Vagina (tissue), 2 donors: ENCODE measurements at regions not wholly inside any gene's neighbourhood (a gene's known extent, or its start where the extent isn't known, plus 50 kb on each side); places are given as distances from the start of the nearest gene placed in this dataset.
A peak's percentile ranks its signal among the peaks of the same experiment; 100 is the strongest.

Source experiments
- DNase-seq, 2 donors: peaks; one replicate each; pipeline ENCODE4 v3.0.0-alpha.2; 2017; ENCODE audit errors: extremely low spot score in 2 of 2
- H3K27ac ChIP-seq: fragments of 200-600 bp; sonication (generic); one replicate; pipeline ENCODE4 v1.5.1; 2019
- H3K27me3 ChIP-seq: fragments of 200-600 bp; sonication (generic); one replicate; pipeline ENCODE4 v1.5.1; 2019
- H3K36me3 ChIP-seq, 2 donors: fragments of 200-600 bp; sonication (generic); one replicate each; pipeline ENCODE4 v1.5.1; 2017 to 2019
- H3K4me1 ChIP-seq: fragments of 200-600 bp; sonication (generic); one replicate; pipeline ENCODE4 v1.5.1; 2019
- H3K4me3 ChIP-seq, 2 donors: fragments of 200-600 bp; sonication (generic); 1 replicate in 1 of 2; 2 replicates in 1 of 2; pipeline ENCODE4 v1.5.1; 2016 to 2019
- H3K9me3 ChIP-seq: fragments of 200-600 bp; sonication (generic); one replicate; pipeline ENCODE4 v1.5.1; 2019
- CTCF ChIP-seq, 3 experiments: fragments of 450-650 bp in 2 of 3; fragments of 200-600 bp in 1 of 3; sonication (generic) in 1 of 3; IDR thresholded peaks; one replicate each; pipeline ENCODE4 v1.5.1; 2017 to 2019; ENCODE audit warnings: antibody characterized with exemption in 3 of 3, mild to moderate bottlenecking in 2 of 3, moderate library complexity in 2 of 3
- POLR2A ChIP-seq, 2 donors: fragments of 450-650 bp; IDR thresholded peaks; one replicate each; pipeline ENCODE4 v1.6.1; 2017; ENCODE audit warnings: antibody characterized with exemption in 2 of 2, mild to moderate bottlenecking in 2 of 2, moderate library complexity in 2 of 2
- POLR2AphosphoS5 ChIP-seq, 2 donors: sonication (generic); formaldehyde crosslinking; IDR thresholded peaks; one replicate each; pipeline ENCODE4 v1.9.0; 2017; ENCODE audit warnings: antibody characterized with exemption in 2 of 2, mild to moderate bottlenecking in 2 of 2, low read depth in 1 of 2; ENCODE audit not compliant: insufficient read depth in 1 of 2
- intact Hi-C: fragments of 100-400 bp; cut with DNase I; formaldehyde crosslinking; loops from one replicate; pipeline ENCODE4 v1.15.1; 2023

DNA sequence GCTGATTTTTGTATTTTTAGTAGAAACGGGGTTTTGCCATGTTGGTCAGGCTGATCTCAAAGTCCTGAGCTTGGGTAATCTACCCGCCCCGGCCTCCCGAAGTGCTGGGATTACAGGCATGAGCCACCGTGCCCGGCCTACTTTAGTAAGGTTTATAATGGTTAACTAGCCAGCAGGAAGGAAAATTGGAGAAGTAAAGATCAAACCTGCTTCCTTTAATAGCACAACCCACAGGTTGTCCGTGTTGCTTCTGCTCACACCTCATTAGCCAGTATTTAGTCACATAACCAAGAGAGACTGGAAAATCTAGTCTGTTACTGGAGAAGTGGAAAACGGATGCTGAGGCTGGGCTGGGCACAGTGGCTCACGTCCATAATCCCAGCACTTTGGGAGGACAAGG, 51.9 kb upstream of the TBL1XR1 start:
- no peaks in the 10 kb centered on the region for H3K9me3 ChIP-seq
- intact Hi-C loops: no loop called here
- no peaks in the 10 kb centered on the region for H3K36me3 ChIP-seq
- peak in 1 of 2 donors; percentile 11 for DNase-seq
- no peaks in the 10 kb centered on the region for H3K27me3 ChIP-seq
- no peak for TF ChIP-seq POLR2A (IDR thresholded peaks at IDR 0.05)
- no peak for TF ChIP-seq POLR2AphosphoS5 (IDR thresholded peaks at IDR 0.05; ENCODE audit: insufficient read depth in 1 of 2, low read depth in 1 of 2)
- no peak for TF ChIP-seq CTCF (IDR thresholded peaks at IDR 0.05)
- H3K27ac ChIP-seq: no peak overlapping the region
- H3K4me1 ChIP-seq: no peaks in the 10 kb centered on the region
- no peak overlapping the region for H3K4me3 ChIP-seq

- H3K4me3 ChIP-seq: no peak overlapping the region
- H3K27me3 ChIP-seq: no peaks in the 10 kb centered on the region
- TF ChIP-seq POLR2AphosphoS5 (IDR thresholded peaks at IDR 0.05; ENCODE audit: insufficient read depth in 1 of 2, low read depth in 1 of 2) (no peak), CTCF (IDR thresholded peaks at IDR 0.05) (no peak)
- no peaks in the 10 kb centered on the region for H3K4me1 ChIP-seq
- H3K9me3 ChIP-seq: no peaks in the 10 kb centered on the region
- H3K27ac ChIP-seq: no peak overlapping the region
- no peaks in the 10 kb centered on the region for H3K36me3 ChIP-seq
- intact Hi-C loops: no loop called here
- DNase-seq: no peak
Measured at GRCh38 chr3:177250151-177250550, 52.9 kb upstream of the TBL1XR1 start.

DNA sequence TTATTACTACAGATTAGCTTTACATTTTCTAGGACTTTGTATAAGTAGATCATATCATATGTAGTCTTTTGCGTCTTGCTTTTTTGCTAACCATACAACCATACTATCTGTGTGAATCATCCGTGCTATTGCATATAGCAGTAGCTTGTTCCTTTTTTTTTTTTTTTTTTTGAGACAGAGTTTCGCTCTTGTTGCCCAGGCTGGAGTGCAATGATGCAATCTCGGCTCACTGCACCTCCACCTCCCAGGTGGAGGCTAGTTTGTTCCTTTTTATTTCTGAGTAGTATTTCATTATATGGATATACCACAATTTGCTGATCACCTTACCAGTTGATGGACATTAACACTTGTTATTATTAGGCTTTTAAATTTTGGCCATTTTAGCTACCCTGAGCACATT, 54.5 kb upstream of the TBL1XR1 start:
- Histone ChIP-seq H3K36me3 (no peaks in the 10 kb centered on the region), H3K27ac (no peak overlapping the region), H3K27me3 (no peaks in the 10 kb centered on the region), H3K4me1 (no peaks in the 10 kb centered on the region), H3K9me3 (no peaks in the 10 kb centered on the region), H3K4me3 (no peak overlapping the region)
- intact Hi-C loops: no loop called here
- TF ChIP-seq POLR2AphosphoS5 (IDR thresholded peaks at IDR 0.05; ENCODE audit: insufficient read depth in 1 of 2, low read depth in 1 of 2): no peak
- no peak for TF ChIP-seq POLR2A (IDR thresholded peaks at IDR 0.05)
- no peak for TF ChIP-seq CTCF (IDR thresholded peaks at IDR 0.05)
- no peak for DNase-seq

- H3K27ac ChIP-seq: no peak overlapping the region
- DNase-seq: no peak
- H3K9me3 ChIP-seq: no peaks in the 10 kb centered on the region
- H3K4me3 ChIP-seq: no peak overlapping the region
- no peaks in the 10 kb centered on the region for H3K36me3 ChIP-seq
- TF ChIP-seq POLR2A (IDR thresholded peaks at IDR 0.05): no peak
- no peak for TF ChIP-seq POLR2AphosphoS5 (IDR thresholded peaks at IDR 0.05; ENCODE audit: insufficient read depth in 1 of 2, low read depth in 1 of 2)
- no peak for TF ChIP-seq CTCF (IDR thresholded peaks at IDR 0.05)
- intact Hi-C loops: no loop called here
- H3K4me1 ChIP-seq: no peaks in the 10 kb centered on the region
- H3K27me3 ChIP-seq: no peaks in the 10 kb centered on the region
Measured at GRCh38 chr3:177257006-177257405, 59.7 kb upstream of the TBL1XR1 start.

- Histone ChIP-seq H3K27ac (no peak overlapping the region), H3K36me3 (no peaks in the 10 kb centered on the region), H3K4me3 (no peak overlapping the region), H3K9me3 (no peaks in the 10 kb centered on the region), H3K27me3 (no peaks in the 10 kb centered on the region), H3K4me1 (no peaks in the 10 kb centered on the region)
- no peak for TF ChIP-seq POLR2A (IDR thresholded peaks at IDR 0.05)
- TF ChIP-seq CTCF (IDR thresholded peaks at IDR 0.05): no peak
- no peak for TF ChIP-seq POLR2AphosphoS5 (IDR thresholded peaks at IDR 0.05; ENCODE audit: insufficient read depth in 1 of 2, low read depth in 1 of 2)
- DNase-seq: no peak
- intact Hi-C loops: no loop called here
Measured at GRCh38 chr3:177257625-177258024, 60.3 kb upstream of the TBL1XR1 start.
